Endothelial cell (in vitro differentiated cells): ENCODE measurements at regions not wholly inside any gene's neighbourhood (a gene's known extent, or its start where the extent isn't known, plus 50 kb on each side); places are given as distances from the start of the nearest gene placed in this dataset.

Source experiments
- DNase-seq: peaks from one replicate; pipeline ENCODE4 v3.0.0; 2021; ENCODE audit warnings: low spot score
- H3K27ac Mint-ChIP-seq: one replicate; pipeline ENCODE4 v1.8.0; 2021; ENCODE audit warnings: mixed read lengths, inconsistent platforms; ENCODE audit not compliant: unreplicated experiment
- H3K27me3 Mint-ChIP-seq: one replicate; pipeline ENCODE4 v1.8.0; 2021; ENCODE audit warnings: mild to moderate bottlenecking, moderate library complexity, mixed read lengths, inconsistent platforms; ENCODE audit not compliant: unreplicated experiment
- H3K36me3 Mint-ChIP-seq: one replicate; pipeline ENCODE4 v1.8.0; 2021; ENCODE audit warnings: mild to moderate bottlenecking, low read depth, mixed read lengths, inconsistent platforms; ENCODE audit not compliant: unreplicated experiment
- H3K4me1 Mint-ChIP-seq: one replicate; pipeline ENCODE4 v1.8.0; 2021; ENCODE audit warnings: mild to moderate bottlenecking, mixed read lengths, inconsistent platforms; ENCODE audit not compliant: unreplicated experiment
- H3K4me3 Mint-ChIP-seq: one replicate; pipeline ENCODE4 v1.8.0; 2021; ENCODE audit warnings: mild to moderate bottlenecking, mixed read lengths, inconsistent platforms; ENCODE audit not compliant: unreplicated experiment
- H3K9me3 Mint-ChIP-seq: one replicate; pipeline ENCODE4 v1.8.0; 2021; ENCODE audit warnings: mixed read lengths, inconsistent platforms; ENCODE audit not compliant: unreplicated experiment
- TF ChIP-seq, protein P1 (sequence below): fragments of 200-600 bp; sonication (generic); IDR thresholded peaks from one replicate; pipeline ENCODE4 v1.5.0; 2021; ENCODE audit warnings: antibody characterized with exemption; ENCODE audit not compliant: unreplicated experiment

DNA sequence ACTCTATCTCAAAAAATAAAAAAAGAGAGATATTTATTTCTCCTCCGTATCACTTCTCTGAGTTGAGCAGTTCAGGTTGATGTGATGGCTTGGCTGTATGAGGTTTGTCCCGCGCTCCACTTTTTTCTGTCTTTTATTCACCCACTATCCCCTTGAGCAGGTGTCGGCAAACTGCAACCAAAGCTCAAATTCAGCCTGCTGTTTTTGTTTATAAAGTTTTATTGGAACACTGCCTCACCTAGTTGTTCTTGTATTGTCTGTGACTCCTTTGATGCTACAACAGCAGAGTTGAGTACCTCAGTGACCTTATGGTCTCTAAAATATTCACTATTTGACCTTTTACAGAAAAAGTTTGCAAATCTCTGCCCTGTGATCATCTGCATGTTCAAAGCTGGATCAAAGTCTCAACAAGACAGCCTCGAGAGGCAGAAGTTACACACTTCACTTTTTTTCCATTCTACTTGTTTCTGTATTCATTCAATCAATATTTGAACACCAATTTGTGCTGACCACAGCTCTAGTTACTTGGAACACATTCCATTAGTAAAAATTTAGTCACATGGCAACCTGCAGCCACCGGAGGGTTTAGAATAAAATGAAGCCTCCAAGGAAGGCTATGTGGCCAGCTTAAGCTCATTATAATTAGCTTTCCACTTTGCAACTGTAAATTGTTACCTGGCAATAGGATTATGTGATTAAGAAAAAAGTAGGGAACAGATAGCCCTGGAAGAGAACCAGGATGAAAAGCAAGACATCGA is 945.8 kb downstream of the KCNJ2 start:
- DNase-seq, result no peak
- no peak overlapping the region for H3K4me3 Mint-ChIP-seq
- H3K9me3 Mint-ChIP-seq, result no peaks in the 10 kb centered on the region
- no peaks in the 10 kb centered on the region for H3K4me1 Mint-ChIP-seq
- no peaks in the 10 kb centered on the region for H3K36me3 Mint-ChIP-seq
- H3K27me3 Mint-ChIP-seq, result peaks cover 1% of the 10 kb centered on the region
- no peak overlapping the region for H3K27ac Mint-ChIP-seq
- TF ChIP-seq, protein P1, sequence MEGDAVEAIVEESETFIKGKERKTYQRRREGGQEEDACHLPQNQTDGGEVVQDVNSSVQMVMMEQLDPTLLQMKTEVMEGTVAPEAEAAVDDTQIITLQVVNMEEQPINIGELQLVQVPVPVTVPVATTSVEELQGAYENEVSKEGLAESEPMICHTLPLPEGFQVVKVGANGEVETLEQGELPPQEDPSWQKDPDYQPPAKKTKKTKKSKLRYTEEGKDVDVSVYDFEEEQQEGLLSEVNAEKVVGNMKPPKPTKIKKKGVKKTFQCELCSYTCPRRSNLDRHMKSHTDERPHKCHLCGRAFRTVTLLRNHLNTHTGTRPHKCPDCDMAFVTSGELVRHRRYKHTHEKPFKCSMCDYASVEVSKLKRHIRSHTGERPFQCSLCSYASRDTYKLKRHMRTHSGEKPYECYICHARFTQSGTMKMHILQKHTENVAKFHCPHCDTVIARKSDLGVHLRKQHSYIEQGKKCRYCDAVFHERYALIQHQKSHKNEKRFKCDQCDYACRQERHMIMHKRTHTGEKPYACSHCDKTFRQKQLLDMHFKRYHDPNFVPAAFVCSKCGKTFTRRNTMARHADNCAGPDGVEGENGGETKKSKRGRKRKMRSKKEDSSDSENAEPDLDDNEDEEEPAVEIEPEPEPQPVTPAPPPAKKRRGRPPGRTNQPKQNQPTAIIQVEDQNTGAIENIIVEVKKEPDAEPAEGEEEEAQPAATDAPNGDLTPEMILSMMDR, result no peak

- no peak overlapping the region for H3K27ac Mint-ChIP-seq
Measured at GRCh38 chr17:71115669-71115972, 946.3 kb downstream of the KCNJ2 start.

GRCh38 chr17:71117466-71117865 is 948.1 kb downstream of the KCNJ2 start:
- no peak overlapping the region for H3K4me3 Mint-ChIP-seq

More at GRCh38 chr17:71115669-71115972, 946.3 kb downstream of the KCNJ2 start:
- no peak for DNase-seq
- Mint-ChIP-seq H3K36me3 (no peaks in the 10 kb centered on the region), H3K4me1 (no peaks in the 10 kb centered on the region), H3K4me3 (no peak overlapping the region), H3K9me3 (no peaks in the 10 kb centered on the region), H3K27me3 (peaks cover 2% of the 10 kb centered on the region)
- TF ChIP-seq, protein P1, result no peak

DNA sequence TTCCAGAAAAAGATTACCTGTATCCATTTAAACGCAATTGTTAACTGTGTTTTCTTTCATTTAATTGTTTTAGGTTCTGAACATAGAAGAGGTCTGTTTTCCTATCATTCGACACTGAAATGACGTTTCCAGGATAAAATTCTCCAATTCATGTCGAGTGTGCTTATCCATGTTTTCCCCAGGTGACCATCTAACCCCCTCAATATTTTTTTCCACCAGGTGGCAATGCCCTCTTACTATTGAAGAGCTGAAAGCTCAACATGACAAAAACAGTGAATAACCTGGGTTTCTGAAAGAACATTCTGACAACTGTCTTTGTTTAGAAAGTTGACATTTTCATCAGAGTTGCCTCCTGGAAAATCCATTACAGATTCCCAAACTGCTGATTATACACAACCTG is 948.7 kb downstream of the KCNJ2 start:
- TF ChIP-seq, protein P1, result no peak
- Mint-ChIP-seq H3K27me3 (peaks cover 2% of the 10 kb centered on the region), H3K9me3 (no peaks in the 10 kb centered on the region), H3K36me3 (no peaks in the 10 kb centered on the region), H3K4me1 (no peaks in the 10 kb centered on the region), H3K27ac (no peak overlapping the region), H3K4me3 (no peak overlapping the region)
- DNase-seq, result peak; percentile 4

More at GRCh38 chr17:71117466-71117865, 948.1 kb downstream of the KCNJ2 start:
- no peaks in the 10 kb centered on the region for H3K9me3 Mint-ChIP-seq
- no peak for DNase-seq
- no peaks in the 10 kb centered on the region for H3K4me1 Mint-ChIP-seq
- H3K36me3 Mint-ChIP-seq, result no peaks in the 10 kb centered on the region
- peaks cover 2% of the 10 kb centered on the region for H3K27me3 Mint-ChIP-seq
- no peak overlapping the region for H3K27ac Mint-ChIP-seq
- TF ChIP-seq, protein P1, result no peak

DNA sequence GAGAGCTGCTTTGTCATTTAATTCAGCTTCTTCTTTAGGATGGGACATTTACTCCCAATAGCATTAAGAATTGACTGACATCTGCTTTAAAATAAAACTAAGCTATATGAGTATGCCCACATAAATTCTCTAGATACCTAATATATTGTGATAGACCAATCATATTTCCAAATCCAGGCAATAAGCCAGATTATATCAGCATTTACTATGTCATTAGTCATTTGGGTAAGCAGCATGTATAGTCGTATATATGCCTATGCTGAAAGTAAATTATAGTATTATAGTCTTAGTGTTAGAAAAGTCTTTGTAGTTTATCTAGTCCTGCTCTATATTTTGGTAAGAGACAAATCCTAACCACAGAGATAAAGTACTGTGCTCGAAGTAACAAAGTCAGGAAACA is 958.1 kb downstream of the KCNJ2 start:
- Mint-ChIP-seq H3K27me3 (peaks cover 3% of the 10 kb centered on the region), H3K36me3 (no peaks in the 10 kb centered on the region), H3K27ac (no peak overlapping the region), H3K4me3 (no peak overlapping the region), H3K9me3 (no peaks in the 10 kb centered on the region), H3K4me1 (peaks cover 9% of the 10 kb centered on the region)
- TF ChIP-seq, protein P1, result no peak
- DNase-seq, result no peak
